SH-SY5Y (cell line): ENCODE measurements at regions not wholly inside any gene's neighbourhood (a gene's known extent, or its start where the extent isn't known, plus 50 kb on each side); places are given as distances from the start of the nearest gene placed in this dataset.

Experiments
- GATA2 ChIP-seq: IDR thresholded peaks from 2 replicates; pipeline ENCODE4 v1.6.1; 2011; ENCODE audit warnings: mild to moderate bottlenecking, low read depth, low read length
- GATA3 ChIP-seq: IDR thresholded peaks from 2 replicates; pipeline ENCODE4 v1.6.1; 2011; ENCODE audit warnings: low read depth, mild to moderate bottlenecking, low read length, moderate library complexity

GRCh38 chr1:34520111-34520510 is 234.7 kb upstream of the GJB5 start:
- no peak for TF ChIP-seq GATA3
- no peak for TF ChIP-seq GATA2

- no peak for TF ChIP-seq GATA2
- TF ChIP-seq GATA3 = no peak
These were observed 230.1 kb upstream of the GJB5 start for GRCh38 chr1:34524783-34525182.

GRCh38 chr1:34529935-34530859 is 224.7 kb upstream of the GJB5 start:
- no peak for TF ChIP-seq GATA2
- TF ChIP-seq GATA3 = no peak

- TF ChIP-seq GATA2 (no peak), GATA3 (no peak)
These were observed 222.7 kb upstream of the GJB5 start for GRCh38 chr1:34532113-34532512.

GRCh38 chr1:34538481-34538880 is 216.4 kb upstream of the GJB5 start:
- TF ChIP-seq GATA3 (no peak), GATA2 (no peak)

GRCh38 chr1:34547046-34547674 is 207.7 kb upstream of the GJB5 start:
- TF ChIP-seq GATA2 (no peak), GATA3 (no peak)

- TF ChIP-seq GATA2 (no peak), GATA3 (no peak)
These were observed 205.6 kb upstream of the GJB5 start for GRCh38 chr1:34549199-34549598.

- no peak for TF ChIP-seq GATA2
- TF ChIP-seq GATA3 = no peak
These were observed 176.5 kb upstream of the GJB5 start for GRCh38 chr1:34578306-34578705.

- TF ChIP-seq GATA3 = no peak
- no peak for TF ChIP-seq GATA2
These were observed 172.5 kb upstream of the GJB5 start for GRCh38 chr1:34582356-34582755.

- no peak for TF ChIP-seq GATA3
- no peak for TF ChIP-seq GATA2
These were observed 167.1 kb upstream of the GJB5 start for GRCh38 chr1:34587761-34588160.

- TF ChIP-seq GATA2 (no peak), GATA3 (no peak)
These were observed 164.6 kb upstream of the GJB5 start for GRCh38 chr1:34590211-34590623.

- TF ChIP-seq GATA2 (no peak), GATA3 (no peak)
These were observed 162.9 kb upstream of the GJB5 start for GRCh38 chr1:34591751-34592629.

- no peak for TF ChIP-seq GATA3
- no peak for TF ChIP-seq GATA2
These were observed 156.9 kb upstream of the GJB5 start for GRCh38 chr1:34597877-34598514.

- no peak for TF ChIP-seq GATA3
- no peak for TF ChIP-seq GATA2
These were observed 151.9 kb upstream of the GJB5 start for GRCh38 chr1:34602907-34603306.

- TF ChIP-seq GATA2 = no peak
- TF ChIP-seq GATA3 = no peak
These were observed 151.3 kb upstream of the GJB5 start for GRCh38 chr1:34603594-34603993.
